KOPT-K1 (cell line): ENCODE measurements at regions not wholly inside any gene's neighbourhood (a gene's known extent, or its start where the extent isn't known, plus 50 kb on each side); places are given as distances from the start of the nearest gene placed in this dataset.

ENCODE experiments used
- H3K27ac ChIP-seq: fragments of 200-600 bp; sonication (generic); 2 replicates; pipeline ENCODE4 v1.5.1; 2016; ENCODE audit warnings: antibody characterized with exemption, mild to moderate bottlenecking, low read depth, low read length; ENCODE audit not compliant: poor library complexity, severe bottlenecking
- H3K36me3 ChIP-seq: fragments of 200-600 bp; sonication (generic); 2 replicates; pipeline ENCODE4 v1.5.1; 2017; ENCODE audit warnings: antibody characterized with exemption, mild to moderate bottlenecking, low read length, moderate library complexity; ENCODE audit not compliant: insufficient read depth
- H3K9me3 ChIP-seq: fragments of 200-600 bp; sonication (generic); 2 replicates; pipeline ENCODE4 v1.5.1; 2017; ENCODE audit warnings: antibody characterized with exemption, low read length, mild to moderate bottlenecking; ENCODE audit not compliant: insufficient read depth, poor library complexity, severe bottlenecking

DNA sequence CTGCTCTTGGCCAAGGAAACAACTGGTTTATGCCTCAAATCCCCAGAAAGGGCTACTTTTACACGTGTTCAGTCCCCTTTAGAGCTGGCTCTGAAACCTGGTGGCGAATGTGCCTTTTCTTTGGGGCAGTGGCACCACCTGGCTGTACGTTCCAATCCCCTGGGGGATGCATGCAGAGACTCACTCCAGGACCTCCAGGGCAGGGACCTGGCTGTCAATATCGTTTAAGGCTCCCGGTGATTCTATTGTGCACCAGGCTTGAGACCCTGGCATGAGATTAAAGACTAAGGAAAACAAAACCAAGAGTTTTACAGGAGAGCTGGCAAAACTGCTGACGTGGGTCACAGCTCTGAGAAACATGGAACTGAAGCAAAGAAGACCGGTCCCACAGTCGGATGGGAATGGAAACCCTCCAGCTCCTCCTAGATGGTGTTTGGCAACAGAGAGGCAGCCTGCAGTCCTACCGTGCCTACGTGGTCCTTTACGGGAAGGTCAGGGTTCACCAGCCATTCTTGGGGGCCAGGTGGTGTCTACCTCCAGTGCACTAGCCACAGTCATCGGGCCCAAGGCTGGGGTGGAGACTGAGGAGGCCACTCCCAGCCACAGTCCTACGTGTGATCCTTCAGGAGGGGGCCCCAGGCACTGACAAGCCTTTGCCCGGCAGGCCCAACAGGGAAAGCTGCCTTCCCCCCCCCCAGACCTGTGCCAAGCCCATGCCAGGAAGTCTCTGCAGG lies 203.3 kb upstream of the CST7 start:
- H3K9me3 ChIP-seq: no peaks in the 10 kb centered on the region
- H3K27ac ChIP-seq: no peak overlapping the region
- no peaks in the 10 kb centered on the region for H3K36me3 ChIP-seq

DNA sequence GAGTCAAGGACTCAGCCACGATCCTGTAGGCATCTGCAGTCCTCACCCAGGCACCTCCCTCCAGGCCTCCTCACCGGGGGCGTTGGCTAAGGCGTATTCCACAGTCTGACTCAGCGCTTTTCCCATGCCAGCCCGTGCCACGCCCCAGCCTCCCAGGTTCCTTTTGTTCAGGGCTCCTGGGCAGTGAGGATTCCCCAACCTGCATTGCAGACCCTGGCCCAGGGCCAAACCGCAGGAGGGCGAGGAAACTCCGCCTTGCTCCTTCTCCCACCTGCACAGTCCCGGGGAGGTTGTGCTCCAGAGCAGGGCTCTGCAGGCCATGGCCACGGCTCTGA lies 202.8 kb upstream of the CST7 start:
- H3K27ac ChIP-seq: peak overlapping the region; percentile 45
- no peaks in the 10 kb centered on the region for H3K36me3 ChIP-seq
- no peaks in the 10 kb centered on the region for H3K9me3 ChIP-seq

GRCh38 chr20:24747010-24747712 lies 201.9 kb upstream of the CST7 start:
- Histone ChIP-seq H3K9me3 (no peaks in the 10 kb centered on the region), H3K36me3 (no peaks in the 10 kb centered on the region), H3K27ac (peak overlapping the region; percentile 45)

- Histone ChIP-seq H3K36me3 (no peaks in the 10 kb centered on the region), H3K27ac (peak overlapping the region; percentile 45), H3K9me3 (no peaks in the 10 kb centered on the region)
Measured at GRCh38 chr20:24747881-24748595, 201.0 kb upstream of the CST7 start.

DNA sequence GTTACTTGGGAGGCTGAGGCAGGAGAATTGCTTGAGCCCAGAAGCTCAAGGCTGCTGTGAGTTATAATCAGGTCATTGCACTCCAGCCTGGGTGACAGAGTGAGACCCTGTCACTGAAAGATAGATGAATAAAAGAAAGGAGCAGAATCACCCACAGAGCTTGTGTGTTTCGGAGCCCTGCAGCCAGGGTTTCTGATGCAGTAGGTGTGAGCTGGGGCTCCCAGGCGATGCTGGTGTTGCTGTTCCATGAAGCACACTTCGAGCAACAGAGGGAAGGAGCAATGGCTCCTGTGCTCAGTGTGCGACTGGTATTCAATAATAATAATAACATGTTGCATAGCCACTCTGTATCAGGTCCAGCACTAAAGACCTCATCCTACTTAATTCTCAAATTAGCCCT lies 197.5 kb upstream of the CST7 start:
- H3K36me3 ChIP-seq: no peaks in the 10 kb centered on the region
- no peaks in the 10 kb centered on the region for H3K9me3 ChIP-seq
- no peak overlapping the region for H3K27ac ChIP-seq

GRCh38 chr20:24752612-24753011 lies 196.5 kb upstream of the CST7 start:
- no peak overlapping the region for H3K27ac ChIP-seq
- no peaks in the 10 kb centered on the region for H3K36me3 ChIP-seq
- H3K9me3 ChIP-seq: no peaks in the 10 kb centered on the region

- no peaks in the 10 kb centered on the region for H3K9me3 ChIP-seq
- H3K36me3 ChIP-seq: no peaks in the 10 kb centered on the region
- H3K27ac ChIP-seq: no peak overlapping the region
Measured at GRCh38 chr20:24753130-24753529, 195.9 kb upstream of the CST7 start.

GRCh38 chr20:24754691-24755090 lies 194.4 kb upstream of the CST7 start:
- no peaks in the 10 kb centered on the region for H3K36me3 ChIP-seq
- no peak overlapping the region for H3K27ac ChIP-seq
- H3K9me3 ChIP-seq: no peaks in the 10 kb centered on the region

DNA sequence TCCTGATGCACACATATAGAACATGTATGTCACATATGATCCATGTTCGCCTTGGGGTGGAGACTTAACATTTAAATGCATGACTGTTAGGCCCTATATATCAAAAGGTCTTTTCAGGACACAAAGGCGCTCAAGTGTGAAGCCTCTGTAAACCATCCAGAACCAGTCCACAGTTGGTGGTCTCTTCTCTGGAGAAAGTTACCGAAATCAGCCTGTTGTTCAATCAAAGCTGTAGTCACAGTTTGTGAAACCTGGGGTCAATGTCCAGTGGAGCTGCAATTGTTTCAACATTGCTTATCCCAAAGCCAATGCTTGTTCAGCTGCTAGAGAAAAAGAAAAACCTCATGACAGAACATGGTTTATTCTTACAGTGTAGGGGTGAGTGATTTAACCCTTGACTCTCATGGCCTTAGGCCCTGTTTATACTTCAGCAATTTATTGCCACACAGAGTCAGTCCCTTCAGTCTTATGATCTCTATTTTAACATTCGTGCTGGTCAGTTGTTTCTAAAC lies 193.6 kb upstream of the CST7 start:
- no peak overlapping the region for H3K27ac ChIP-seq

GRCh38 chr20:24756292-24757025 lies 192.6 kb upstream of the CST7 start:
- peaks cover 8% of the 10 kb centered on the region for H3K9me3 ChIP-seq
- no peaks in the 10 kb centered on the region for H3K36me3 ChIP-seq
- no peak overlapping the region for H3K27ac ChIP-seq

More for the DNA sequence above, 193.6 kb upstream of the CST7 start:
- Histone ChIP-seq H3K36me3 (no peaks in the 10 kb centered on the region), H3K9me3 (peaks cover 7% of the 10 kb centered on the region)

DNA sequence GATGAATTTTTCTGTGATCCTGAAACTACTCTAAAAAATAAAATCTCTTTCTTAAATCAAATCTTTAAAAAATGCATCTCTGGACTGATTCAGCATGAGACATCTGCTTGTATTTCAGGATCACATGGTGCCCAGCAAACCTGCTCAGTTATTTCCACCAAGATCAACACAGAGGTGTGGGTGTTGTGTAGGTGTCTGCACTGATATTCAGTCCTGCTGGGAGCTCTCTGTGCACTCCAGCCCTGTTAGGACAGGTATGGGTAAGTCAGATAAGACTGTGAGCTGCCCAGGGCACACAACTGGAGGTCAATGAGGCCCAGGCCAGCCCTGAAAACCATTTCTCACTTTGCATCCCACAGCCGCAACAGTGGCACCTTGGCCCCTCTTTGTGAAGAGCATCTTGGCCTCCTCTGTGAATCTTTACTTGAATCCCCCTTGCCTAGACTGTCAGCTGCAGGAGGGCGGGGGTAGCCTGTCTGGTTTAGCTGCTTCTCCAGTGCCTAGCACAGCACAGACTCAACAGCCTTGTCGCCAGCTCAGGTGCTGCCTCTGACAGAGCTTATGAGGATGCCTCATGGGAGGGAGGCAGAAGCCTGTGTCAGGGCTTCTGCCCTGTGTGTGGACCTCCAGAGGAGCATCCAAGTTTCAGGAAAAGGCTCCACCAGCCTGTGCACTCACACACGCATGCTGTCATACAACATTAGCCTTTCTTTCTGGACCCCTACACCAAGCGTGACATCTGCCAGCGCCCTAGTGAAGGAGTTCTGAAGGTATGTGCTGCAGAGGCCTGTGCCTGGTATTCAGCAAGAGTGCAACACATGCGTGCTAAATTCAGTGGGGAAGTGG lies 187.6 kb upstream of the CST7 start:
- H3K27ac ChIP-seq: no peak overlapping the region
- peaks cover 8% of the 10 kb centered on the region for H3K9me3 ChIP-seq
- H3K36me3 ChIP-seq: no peaks in the 10 kb centered on the region

DNA sequence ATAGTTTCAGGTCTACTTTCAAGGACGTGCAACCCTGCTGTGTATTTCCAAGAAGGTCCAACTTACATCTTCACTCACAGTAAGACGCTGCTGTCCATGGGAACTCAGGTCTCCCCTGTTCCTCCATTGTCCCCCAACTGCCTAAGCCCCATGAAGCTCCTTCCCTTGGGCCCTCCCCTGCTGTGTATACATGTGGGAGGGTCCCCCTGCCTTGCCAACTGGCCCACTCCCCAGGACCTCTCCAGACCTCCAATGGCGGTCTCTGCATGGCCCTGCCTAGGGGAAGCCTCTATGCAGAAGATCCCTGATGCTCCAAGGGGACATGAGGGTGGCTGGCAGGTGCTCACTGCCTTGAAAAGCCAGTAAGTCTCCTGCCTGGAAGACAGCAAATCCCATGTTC lies 186.7 kb upstream of the CST7 start:
- Histone ChIP-seq H3K36me3 (no peaks in the 10 kb centered on the region), H3K27ac (no peak overlapping the region), H3K9me3 (peaks cover 8% of the 10 kb centered on the region)

DNA sequence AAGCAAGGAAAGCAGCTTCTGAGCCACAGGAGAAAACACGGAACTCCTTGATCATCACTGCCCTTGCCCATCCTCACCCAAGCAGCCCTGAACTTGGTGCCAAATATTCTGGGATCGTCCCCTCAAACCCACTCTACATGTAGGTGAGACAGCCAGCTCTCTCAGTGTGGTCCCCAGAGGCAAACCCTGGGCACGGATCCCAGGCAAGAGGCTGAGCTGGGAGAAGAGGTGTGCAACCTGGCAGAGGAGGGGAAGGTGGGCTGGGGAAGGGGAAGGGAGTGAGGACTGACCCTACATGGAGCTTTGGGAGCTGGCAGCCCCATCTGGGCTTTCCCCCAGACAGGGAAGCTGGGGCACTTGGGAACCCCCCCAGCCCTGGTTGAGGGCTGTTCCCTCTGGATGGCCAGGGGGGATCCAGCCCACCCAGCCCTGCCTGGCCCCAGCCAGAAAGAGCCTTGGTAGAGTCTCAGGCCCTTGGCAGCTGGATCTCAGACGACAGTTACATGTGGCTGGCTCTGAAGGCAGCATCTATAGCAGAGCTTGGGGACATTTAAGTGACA lies 186.2 kb upstream of the CST7 start:
- Histone ChIP-seq H3K27ac (no peak overlapping the region), H3K36me3 (no peaks in the 10 kb centered on the region), H3K9me3 (peaks cover 8% of the 10 kb centered on the region)
